ENCODE measurements at regions not wholly inside any gene's neighbourhood (a gene's known extent, or its start where the extent isn't known, plus 50 kb on each side); places are given as distances from the start of the nearest gene placed in this dataset.

DNA sequence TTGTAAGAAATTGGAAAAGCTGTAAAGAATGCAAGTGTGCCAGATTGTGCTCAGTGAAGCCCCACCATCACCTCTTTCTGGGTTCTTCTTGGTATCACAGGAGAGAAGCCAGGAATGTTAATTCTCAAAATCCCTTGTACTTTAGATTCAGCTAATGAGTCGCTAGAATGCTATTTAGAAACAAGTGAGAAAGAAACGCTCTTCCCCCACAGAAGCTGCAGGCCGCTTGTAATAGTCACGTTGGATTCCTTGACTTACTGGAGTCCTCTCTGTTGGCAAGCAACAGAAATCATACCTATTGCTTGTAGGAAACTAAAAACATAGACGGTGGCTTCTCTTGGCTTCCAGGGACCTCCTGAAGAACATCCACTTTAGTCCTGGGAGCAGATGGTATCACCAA lies 375.6 kb upstream of the LRATD1 start:
- H3K9me3 ChIP-seq (replicated peaks; ENCODE audit: control insufficient read depth, insufficient read depth, low read depth, low read length): no peaks in the 10 kb centered on the region
- no peaks in the 10 kb centered on the region for H3K36me3 ChIP-seq (ENCODE audit: control insufficient read depth, insufficient read depth, low read length)
- no peak for DNase-seq (ENCODE audit: extremely low read depth in 1 of 4, low spot score in 3 of 4)
- no peaks in the 10 kb centered on the region for H3K79me2 ChIP-seq (ENCODE audit: control insufficient read depth, insufficient read depth, low read length)
- no peak overlapping the region for H2AFZ ChIP-seq (ENCODE audit: low read depth, low read length)
- no TSS peak for BruUV-seq (replicated peaks)
- no peak for FAIRE-seq
- TF ChIP-seq ZNF354B (CRISPR knock-in tag; IDR thresholded peaks at IDR 0.05) (no peak), CBX5 (IDR thresholded peaks at IDR 0.05; ENCODE audit: borderline replicate concordance, low read depth) (no peak), JUND (IDR thresholded peaks at IDR 0.05; ENCODE audit: borderline replicate concordance, low read depth, low read length) (no peak), JUND (tag; IDR thresholded peaks at IDR 0.05; ENCODE audit: borderline replicate concordance, low read depth, low read length) (no peak), GATAD2A (IDR thresholded peaks at IDR 0.05) (no peak), PPARD (CRISPR knock-in tag; IDR thresholded peaks at IDR 0.05) (no peak)
- TF ChIP-seq, protein P1, sequence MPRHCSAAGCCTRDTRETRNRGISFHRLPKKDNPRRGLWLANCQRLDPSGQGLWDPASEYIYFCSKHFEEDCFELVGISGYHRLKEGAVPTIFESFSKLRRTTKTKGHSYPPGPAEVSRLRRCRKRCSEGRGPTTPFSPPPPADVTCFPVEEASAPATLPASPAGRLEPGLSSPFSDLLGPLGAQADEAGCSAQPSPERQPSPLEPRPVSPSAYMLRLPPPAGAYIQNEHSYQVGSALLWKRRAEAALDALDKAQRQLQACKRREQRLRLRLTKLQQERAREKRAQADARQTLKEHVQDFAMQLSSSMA (CRISPR knock-in tag; IDR thresholded peaks at IDR 0.05): no peak
- TF ChIP-seq, protein P2, sequence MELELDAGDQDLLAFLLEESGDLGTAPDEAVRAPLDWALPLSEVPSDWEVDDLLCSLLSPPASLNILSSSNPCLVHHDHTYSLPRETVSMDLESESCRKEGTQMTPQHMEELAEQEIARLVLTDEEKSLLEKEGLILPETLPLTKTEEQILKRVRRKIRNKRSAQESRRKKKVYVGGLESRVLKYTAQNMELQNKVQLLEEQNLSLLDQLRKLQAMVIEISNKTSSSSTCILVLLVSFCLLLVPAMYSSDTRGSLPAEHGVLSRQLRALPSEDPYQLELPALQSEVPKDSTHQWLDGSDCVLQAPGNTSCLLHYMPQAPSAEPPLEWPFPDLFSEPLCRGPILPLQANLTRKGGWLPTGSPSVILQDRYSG (tag; conservative IDR thresholded peaks at IDR 0.05; ENCODE audit: low read depth): no peak
- H3K27me3 ChIP-seq (ENCODE audit: control insufficient read depth in 2 of 2, insufficient read depth in 2 of 2, low read length in 2 of 2): no peaks in the 10 kb centered on the region
- H3K4me1 ChIP-seq (replicated peaks in 1 of 2; ENCODE audit: control insufficient read depth in 2 of 2, insufficient read depth in 2 of 2, low read length in 2 of 2): no peaks in the 10 kb centered on the region
- 0% methylated on average over 5 of the region's 5 CpGs for WGBS (ENCODE audit: insufficient coverage, low coverage, missing lambda C conversion rate)
- intact Hi-C loops (cut with micrococcal nuclease): no loop called here
- ChIA-PET CTCF (ENCODE audit: low intra/inter-chr PET ratio) (no interaction called here), POLR2A (no interaction called here)
- H4K20me1 ChIP-seq (replicated peaks; ENCODE audit: control insufficient read depth, insufficient read depth, low read length): no peaks in the 10 kb centered on the region
- no peak overlapping the region for H3K9ac ChIP-seq (ENCODE audit: insufficient read depth in 1 of 2, low read depth in 2 of 2, low read length in 2 of 2)
- H3K9me1 ChIP-seq (ENCODE audit: control insufficient read depth, insufficient read depth, low read length): no peaks in the 10 kb centered on the region
- H3K27ac ChIP-seq (ENCODE audit: extremely low read depth, low read depth, low read length): no peak overlapping the region
- H3K4me2 ChIP-seq (ENCODE audit: insufficient read depth, low read length): no peak overlapping the region
- no peak overlapping the region for H3K4me3 ChIP-seq
- ATAC-seq: no peak
- in situ Hi-C loops (cut with MboI): no loop called here
